SK-N-SH treated with all-trans-retinoic acid at 6 μM for 48 hours (cell line): ENCODE measurements at regions not wholly inside any gene's neighbourhood (a gene's known extent, or its start where the extent isn't known, plus 50 kb on each side); places are given as distances from the start of the nearest gene placed in this dataset.

Experiments used
- BACH2 ChIP-seq: fragments of 250-450 bp; sonication (Bioruptor Pico); IDR thresholded peaks from 2 replicates; pipeline ENCODE4 v1.9.0; 2021; ENCODE audit warnings: mild to moderate bottlenecking, borderline replicate concordance
- ISL1 ChIP-seq: fragments of 250-450 bp; sonication (Bioruptor Pico); IDR thresholded peaks from 2 replicates; pipeline ENCODE4 v2.1.2; 2022; ENCODE audit warnings: mild to moderate bottlenecking, moderate library complexity
- PATZ1 ChIP-seq: fragments of 250-450 bp; sonication (Bioruptor Pico); IDR thresholded peaks from 2 replicates; pipeline ENCODE4 v1.8.0; 2020; ENCODE audit warnings: mild to moderate bottlenecking, moderate library complexity, borderline replicate concordance
- RARB ChIP-seq: fragments of 250-450 bp; sonication (Bioruptor Pico); IDR thresholded peaks from 2 replicates; pipeline ENCODE4 v1.8.0; 2021; ENCODE audit warnings: mild to moderate bottlenecking, moderate library complexity

GRCh38 chr14:85306024-85306423 lies 223.9 kb upstream of the FLRT2 start:
- no peak for TF ChIP-seq ISL1 (CRISPR knock-in tag)
- TF ChIP-seq BACH2 (CRISPR knock-in tag), result no peak
- TF ChIP-seq PATZ1 (CRISPR knock-in tag), result no peak
- TF ChIP-seq RARB (CRISPR knock-in tag), result no peak
